IMR-90 (cell line): ENCODE measurements at regions not wholly inside any gene's neighbourhood (a gene's known extent, or its start where the extent isn't known, plus 50 kb on each side); places are given as distances from the start of the nearest gene placed in this dataset.

ENCODE experiments used
- ATAC-seq: fragments of 200-7000 bp; cut with Tn5 transposase; 2 replicates; pipeline ENCODE4 v1.9.1; 2020; ENCODE audit warnings: low read depth, mild to moderate bottlenecking, moderate library complexity
- BruUV-seq: library from RNA; stranded (reverse); fragments of 400-500 nt; replicated peaks from 2 replicates; lab custom pipeline; 2021; lab: Mats Ljungman, UMichigan
- CTCF ChIA-PET: fragments of 300-600 bp; formaldehyde crosslinking; extraction: SDS; loops from one replicate; lab custom pipeline; 2021; ENCODE audit warnings: antibody characterized with exemption; lab: Yijun Ruan, JAX
- POLR2A ChIA-PET: fragments of 300-600 bp; sonication (Branson Sonifier 250); formaldehyde crosslinking; loops from one replicate; lab custom pipeline; 2022; ENCODE audit warnings: antibody characterized with exemption; ENCODE audit not compliant: unreplicated experiment; lab: Charles Lee
- DNase-seq: peaks from one replicate; pipeline ENCODE4 v3.0.0; 2013
- H2AFZ ChIP-seq: replicated peaks from 2 replicates; pipeline ENCODE3; 2013; ENCODE audit warnings: low read length, mild to moderate bottlenecking; ENCODE audit not compliant: poor library complexity
- H2AK5ac ChIP-seq: 2 replicates; pipeline ENCODE4 v1.6.1; 2013; ENCODE audit warnings: low read depth, low read length, inconsistent platforms
- H2AK9ac ChIP-seq: replicated peaks from 2 replicates; pipeline ENCODE3; 2013; ENCODE audit warnings: mild to moderate bottlenecking, low read depth, low read length, moderate library complexity; ENCODE audit not compliant: poor library complexity
- H2BK120ac ChIP-seq: 2 replicates; pipeline ENCODE4 v1.6.1; 2013; ENCODE audit warnings: low read depth, low read length, inconsistent platforms
- H2BK15ac ChIP-seq: 3 replicates; pipeline ENCODE4 v1.6.1; 2013; ENCODE audit warnings: low read depth, low read length, inconsistent platforms
- H2BK20ac ChIP-seq: 2 replicates; pipeline ENCODE4 v1.6.1; 2013; ENCODE audit warnings: low read depth, mild to moderate bottlenecking, inconsistent platforms, low read length, moderate library complexity
- H2BK5ac ChIP-seq: 2 replicates; pipeline ENCODE4 v1.6.1; 2013; ENCODE audit warnings: mild to moderate bottlenecking, low read depth, low read length, inconsistent platforms; ENCODE audit not compliant: poor library complexity, severe bottlenecking
- H3K14ac ChIP-seq: replicated peaks from 2 replicates; pipeline ENCODE4 v1.6.1; 2013; ENCODE audit warnings: low read depth, low read length, inconsistent platforms
- H3K18ac ChIP-seq: 2 replicates; pipeline ENCODE4 v1.6.1; 2013; ENCODE audit warnings: low read depth, low read length, control low read depth
- H3K23ac ChIP-seq: 2 replicates; pipeline ENCODE4 v1.6.1; 2013; ENCODE audit warnings: low read depth, low read length, inconsistent platforms
- H3K27ac ChIP-seq: 2 replicates; pipeline ENCODE4 v1.5.1; 2013; ENCODE audit warnings: mild to moderate bottlenecking, control low read depth, low read length; ENCODE audit not compliant: insufficient read depth
- H3K27me3 ChIP-seq: 2 replicates; pipeline ENCODE4 v1.6.1; 2013; ENCODE audit warnings: low read length; ENCODE audit not compliant: control insufficient read depth, insufficient read depth
- H3K36me3 ChIP-seq: 2 replicates; pipeline ENCODE4 v1.6.1; 2013; ENCODE audit warnings: low read length, mixed read lengths; ENCODE audit not compliant: control insufficient read depth, insufficient read depth
- H3K4ac ChIP-seq: 2 replicates; pipeline ENCODE4 v1.6.1; 2013; ENCODE audit warnings: low read depth, low read length, inconsistent platforms
- H3K4me1 ChIP-seq: 2 replicates; pipeline ENCODE4 v1.6.1; 2013; ENCODE audit warnings: low read length, mixed read lengths; ENCODE audit not compliant: control insufficient read depth, insufficient read depth
- H3K4me2 ChIP-seq: 2 replicates; pipeline ENCODE4 v1.6.1; 2013; ENCODE audit warnings: low read depth, mild to moderate bottlenecking, control low read depth, low read length, moderate library complexity
- H3K4me3 ChIP-seq: 2 replicates; pipeline ENCODE4 v1.5.1; 2013; ENCODE audit warnings: low read depth, mild to moderate bottlenecking, control low read depth, low read length, moderate library complexity; ENCODE audit not compliant: insufficient read depth
- H3K56ac ChIP-seq: 2 replicates; pipeline ENCODE4 v1.6.1; 2013; ENCODE audit warnings: low read length, inconsistent platforms; ENCODE audit not compliant: insufficient read depth; ENCODE audit errors: extremely low read depth
- H3K79me1 ChIP-seq, 2 experiments: 2 replicates each; pipeline ENCODE4 v1.6.1; 2013; ENCODE audit warnings: low read length in 2 of 2, inconsistent platforms in 1 of 2, low read depth in 1 of 2
- H3K9ac ChIP-seq: 2 replicates; pipeline ENCODE4 v1.6.1; 2013; ENCODE audit warnings: low read depth, low read length, control low read depth
- H3K9me1 ChIP-seq: 2 replicates; pipeline ENCODE4 v1.6.1; 2013; ENCODE audit warnings: low read length, inconsistent platforms; ENCODE audit not compliant: insufficient read depth
- H3K9me3 ChIP-seq: 2 replicates; pipeline ENCODE4 v1.6.1; 2013; ENCODE audit warnings: low read length; ENCODE audit not compliant: control insufficient read depth, insufficient read depth
- H4K20me1 ChIP-seq: 2 replicates; pipeline ENCODE4 v1.6.1; 2013; ENCODE audit warnings: low read length, inconsistent platforms; ENCODE audit not compliant: insufficient read depth
- H4K5ac ChIP-seq: 2 replicates; pipeline ENCODE4 v1.6.1; 2013; ENCODE audit warnings: mild to moderate bottlenecking, low read depth, low read length, control low read depth
- H4K8ac ChIP-seq, 2 experiments: 2 replicates each; pipeline ENCODE4 v1.6.1; 2013; ENCODE audit warnings: low read depth in 2 of 2, low read length in 2 of 2, control low read depth in 1 of 2, inconsistent platforms in 1 of 2
- H4K91ac ChIP-seq: 2 replicates; pipeline ENCODE4 v1.6.1; 2013; ENCODE audit warnings: low read depth, low read length, inconsistent platforms; ENCODE audit not compliant: insufficient read depth
- CEBPB ChIP-seq: IDR thresholded peaks from 2 replicates; pipeline ENCODE4 v1.6.1; 2012; ENCODE audit warnings: low read depth, low read length, improper control_type of control experiment
- CHD1 ChIP-seq: IDR thresholded peaks from 2 replicates; pipeline ENCODE4 v1.6.1; 2012; ENCODE audit warnings: low read depth, low read length, improper control_type of control experiment
- ELK1 ChIP-seq: fragments of 150-350 bp; IDR thresholded peaks from 2 replicates; pipeline ENCODE4 v1.6.1; 2016; ENCODE audit warnings: low read depth, mild to moderate bottlenecking, low read length, moderate library complexity, borderline replicate concordance
- RAD21 ChIP-seq: IDR thresholded peaks from 2 replicates; pipeline ENCODE4 v1.6.1; 2012; ENCODE audit warnings: low read length, improper control_type of control experiment
- RCOR1 ChIP-seq: IDR thresholded peaks from 2 replicates; pipeline ENCODE4 v1.6.1; 2012; ENCODE audit warnings: mild to moderate bottlenecking, low read length, improper control_type of control experiment; ENCODE audit not compliant: insufficient replicate concordance
- WGBS, 2 experiments: methylation state at CpG; one replicate each; pipeline versions ENCODE4 v1.1.5 to v1.1.7; 2013; ENCODE audit warnings: missing lambda C conversion rate in 2 of 2; ENCODE audit not compliant: insufficient read length in 1 of 2; ENCODE audit errors: extremely low coverage in 2 of 2; 5-methylcytosine and 5-hydroxymethylcytosine counted together
- dilution Hi-C: fragments of 300-500 bp; cut with HindIII; formaldehyde crosslinking; loops from one replicate; pipeline ENCODE4 v1.14.3; 2018; ENCODE audit warnings: low sequenced_read_pairs; ENCODE audit not compliant: unreplicated experiment
- in situ Hi-C: fragments of 300-500 bp; cut with MboI; formaldehyde crosslinking; loops from 3 replicates; pipeline ENCODE4 v1.14.3; 2019; ENCODE audit warnings: low sequenced_read_pairs, inconsistent platforms, mixed read lengths
- intact Hi-C: fragments of 100-400 bp; cut with micrococcal nuclease; formaldehyde crosslinking; loops from 2 replicates; pipeline ENCODE4 v1.10.0; 2022

DNA sequence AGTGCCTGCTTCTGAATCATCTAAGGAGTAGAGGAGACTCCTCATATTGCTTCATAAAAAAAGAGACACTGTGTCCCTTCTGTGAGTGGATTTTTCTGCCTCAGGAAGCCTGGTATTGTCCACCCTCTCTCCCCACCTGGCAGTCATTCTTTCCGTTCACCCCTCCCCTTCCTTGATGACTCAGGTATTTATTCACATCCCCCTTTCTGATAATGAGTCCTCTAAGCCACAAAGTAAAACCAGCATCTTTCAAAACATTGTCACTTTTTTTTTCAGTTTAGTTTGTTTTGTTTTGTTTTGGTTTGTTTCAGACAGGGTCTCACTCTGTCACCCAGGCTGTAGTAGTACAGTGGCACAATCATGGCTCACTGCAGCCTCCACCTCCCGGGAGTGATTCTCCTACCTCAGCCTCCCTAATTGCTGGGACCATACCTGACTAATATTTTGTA lies 65.2 kb upstream of the UBE2E1 start:
- no peak overlapping the region for H4K8ac ChIP-seq
- H3K27ac ChIP-seq: no peak overlapping the region
- no TSS peak for BruUV-seq
- H3K4me2 ChIP-seq: no peak overlapping the region
- H3K4me1 ChIP-seq: peaks cover 7% of the 10 kb centered on the region
- H3K9me3 ChIP-seq: no peaks in the 10 kb centered on the region
- TF ChIP-seq CEBPB (0 out of 2 replicates have a peak, but pooled peaks have one; percentile 1), ELK1 (no peak), RCOR1 (no peak), RAD21 (no peak), CHD1 (no peak)
- no peak overlapping the region for H2AK9ac ChIP-seq
- no peak overlapping the region for H2BK20ac ChIP-seq
- H2BK5ac ChIP-seq: no peak overlapping the region
- peaks cover 8% of the 10 kb centered on the region for H3K27me3 ChIP-seq
- H3K4ac ChIP-seq: no peak overlapping the region
- no peak overlapping the region for H3K18ac ChIP-seq
- no peak overlapping the region for H2BK15ac ChIP-seq
- H4K20me1 ChIP-seq: no peaks in the 10 kb centered on the region
- POLR2A ChIA-PET: no interaction called here
- in situ Hi-C loops: no loop called here
- no peak overlapping the region for H3K14ac ChIP-seq
- peak overlapping the region; percentile 56; the same call in 1 of the 2 replicates for H2AK5ac ChIP-seq
- 0 out of 2 replicates have a peak, but pooled peaks cover 3% of the 10 kb centered on the region for H3K9me1 ChIP-seq
- H2AFZ ChIP-seq: no peak overlapping the region
- no peak overlapping the region for H2BK120ac ChIP-seq
- dilution Hi-C loops: no loop called here
- H3K56ac ChIP-seq: no peak overlapping the region
- H3K23ac ChIP-seq: no peak overlapping the region
- intact Hi-C loops: no loop called here
- H3K4me3 ChIP-seq: no peak overlapping the region
- CTCF ChIA-PET: no interaction called here
- no peak for DNase-seq
- no peak overlapping the region for H3K9ac ChIP-seq
- H3K79me1 ChIP-seq: no peaks in the 10 kb centered on the region
- no peak overlapping the region for H4K91ac ChIP-seq
- WGBS, 2 experiments: no CpG with 5 or more reads among the region's 2 CpGs
- no peaks in the 10 kb centered on the region for H3K36me3 ChIP-seq
- no peak for ATAC-seq
- H4K5ac ChIP-seq: no peak overlapping the region
